Osteoblast (primary cell): ENCODE measurements at regions not wholly inside any gene's neighbourhood (a gene's known extent, or its start where the extent isn't known, plus 50 kb on each side); places are given as distances from the start of the nearest gene placed in this dataset.

Source experiments
- DNase-seq: peaks from one replicate; pipeline ENCODE4 v3.0.0; 2011; ENCODE audit warnings: low spot score, mixed read lengths; ENCODE audit not compliant: insufficient read length; ENCODE audit errors: missing footprints
- H2AFZ ChIP-seq: 2 replicates; pipeline ENCODE4 v1.6.0; 2011; ENCODE audit warnings: mild to moderate bottlenecking, low read length
- H3K27ac ChIP-seq: 2 replicates; pipeline ENCODE4 v1.5.1; 2011; ENCODE audit warnings: mild to moderate bottlenecking, low read depth, low read length, moderate library complexity
- H3K27me3 ChIP-seq: 2 replicates; pipeline ENCODE4 v1.6.0; 2012; ENCODE audit warnings: mild to moderate bottlenecking, control low read depth, inconsistent platforms, low read length, moderate library complexity; ENCODE audit not compliant: insufficient read depth
- H3K36me3 ChIP-seq: 2 replicates; pipeline ENCODE4 v1.5.1; 2011; ENCODE audit warnings: mild to moderate bottlenecking, low read length, control low read depth, moderate library complexity; ENCODE audit not compliant: insufficient read depth
- H3K4me1 ChIP-seq: 2 replicates; pipeline ENCODE4 v1.5.1; 2011; ENCODE audit warnings: mild to moderate bottlenecking, low read length, control low read depth, moderate library complexity; ENCODE audit not compliant: insufficient read depth
- H3K4me2 ChIP-seq: 2 replicates; pipeline ENCODE4 v1.6.0; 2011; ENCODE audit warnings: mild to moderate bottlenecking, low read length; ENCODE audit not compliant: insufficient read depth
- H3K4me3 ChIP-seq: fragments of 200-600 bp; sonication (generic); 3 replicates; pipeline ENCODE4 v1.5.1; 2012; ENCODE audit warnings: mild to moderate bottlenecking, low read length, inconsistent platforms; ENCODE audit not compliant: insufficient read depth
- H3K79me2 ChIP-seq: 2 replicates; pipeline ENCODE4 v1.6.0; 2012; ENCODE audit warnings: mild to moderate bottlenecking, low read length, control low read depth, inconsistent platforms; ENCODE audit not compliant: insufficient read depth
- H3K9me3 ChIP-seq: 2 replicates; pipeline ENCODE4 v1.5.1; 2011; ENCODE audit warnings: low read depth, low read length, control low read depth
- H4K20me1 ChIP-seq: 2 replicates; pipeline ENCODE4 v1.6.0; 2012; ENCODE audit warnings: mild to moderate bottlenecking, low read length, control low read depth; ENCODE audit not compliant: insufficient read depth
- TF ChIP-seq, protein P1 (sequence below): IDR thresholded peaks from 2 replicates; pipeline ENCODE4 v1.5.1; 2011; ENCODE audit warnings: mild to moderate bottlenecking, low read depth, low read length, moderate library complexity; ENCODE audit errors: extremely low read depth

GRCh38 chr18:78905334-78905733, 74.3 kb upstream of the SALL3 start:
- Histone ChIP-seq H3K36me3 (no peaks in the 10 kb centered on the region), H3K9me3 (no peaks in the 10 kb centered on the region), H3K27ac (no peak overlapping the region), H3K79me2 (no peaks in the 10 kb centered on the region), H3K4me3 (no peak overlapping the region), H3K4me2 (no peak overlapping the region), H2AFZ (no peak overlapping the region), H3K27me3 (no peaks in the 10 kb centered on the region), H4K20me1 (no peaks in the 10 kb centered on the region), H3K4me1 (no peaks in the 10 kb centered on the region)
- TF ChIP-seq, protein P1, sequence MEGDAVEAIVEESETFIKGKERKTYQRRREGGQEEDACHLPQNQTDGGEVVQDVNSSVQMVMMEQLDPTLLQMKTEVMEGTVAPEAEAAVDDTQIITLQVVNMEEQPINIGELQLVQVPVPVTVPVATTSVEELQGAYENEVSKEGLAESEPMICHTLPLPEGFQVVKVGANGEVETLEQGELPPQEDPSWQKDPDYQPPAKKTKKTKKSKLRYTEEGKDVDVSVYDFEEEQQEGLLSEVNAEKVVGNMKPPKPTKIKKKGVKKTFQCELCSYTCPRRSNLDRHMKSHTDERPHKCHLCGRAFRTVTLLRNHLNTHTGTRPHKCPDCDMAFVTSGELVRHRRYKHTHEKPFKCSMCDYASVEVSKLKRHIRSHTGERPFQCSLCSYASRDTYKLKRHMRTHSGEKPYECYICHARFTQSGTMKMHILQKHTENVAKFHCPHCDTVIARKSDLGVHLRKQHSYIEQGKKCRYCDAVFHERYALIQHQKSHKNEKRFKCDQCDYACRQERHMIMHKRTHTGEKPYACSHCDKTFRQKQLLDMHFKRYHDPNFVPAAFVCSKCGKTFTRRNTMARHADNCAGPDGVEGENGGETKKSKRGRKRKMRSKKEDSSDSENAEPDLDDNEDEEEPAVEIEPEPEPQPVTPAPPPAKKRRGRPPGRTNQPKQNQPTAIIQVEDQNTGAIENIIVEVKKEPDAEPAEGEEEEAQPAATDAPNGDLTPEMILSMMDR, result no peak
- no peak for DNase-seq

- Histone ChIP-seq H3K27ac (no peak overlapping the region), H3K9me3 (no peaks in the 10 kb centered on the region), H3K27me3 (no peaks in the 10 kb centered on the region), H3K4me2 (no peak overlapping the region), H3K36me3 (no peaks in the 10 kb centered on the region), H3K4me3 (no peak overlapping the region), H3K79me2 (no peaks in the 10 kb centered on the region), H2AFZ (no peak overlapping the region), H4K20me1 (no peaks in the 10 kb centered on the region), H3K4me1 (no peaks in the 10 kb centered on the region)
- TF ChIP-seq, protein P1, result no peak
- DNase-seq, result no peak
Measured at GRCh38 chr18:78906066-78906465, 73.6 kb upstream of the SALL3 start.

DNA sequence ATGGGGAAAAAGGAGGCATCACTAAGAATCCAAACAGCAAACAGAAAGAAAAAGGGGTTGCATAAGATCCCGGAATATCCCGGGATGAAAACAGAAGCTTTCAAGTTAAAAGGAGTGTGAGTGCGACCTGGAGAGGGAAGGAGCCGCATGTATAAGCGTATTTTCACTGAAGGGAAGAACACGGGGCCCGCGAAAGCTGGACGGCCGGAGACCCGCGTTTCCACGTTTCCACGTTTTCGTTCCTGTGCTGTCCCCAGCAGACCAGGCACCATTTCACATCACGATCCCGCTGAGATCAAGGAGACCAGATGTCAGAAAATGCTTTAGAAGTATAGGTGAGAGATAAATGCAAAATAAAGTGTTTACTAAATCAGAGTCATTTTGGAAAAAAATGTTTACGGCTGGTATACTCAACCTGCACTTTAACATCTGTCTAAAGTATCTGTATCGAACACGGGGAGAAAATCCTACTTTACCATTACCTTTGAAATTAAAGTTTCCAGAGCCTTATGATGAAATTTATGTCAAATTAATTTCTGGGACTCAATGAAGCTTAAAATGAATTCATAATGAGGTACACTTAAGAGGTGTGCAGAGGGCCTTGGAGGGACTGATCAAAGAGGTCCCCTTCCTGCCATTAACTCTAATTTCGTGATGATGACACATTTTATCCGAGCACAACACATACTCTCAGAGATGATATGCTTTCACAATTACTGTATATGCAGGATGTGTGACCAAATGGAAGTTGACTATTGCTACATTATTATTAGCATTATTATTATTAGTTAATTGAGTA, 71.0 kb upstream of the SALL3 start:
- no peaks in the 10 kb centered on the region for H3K36me3 ChIP-seq
- H3K79me2 ChIP-seq, result no peaks in the 10 kb centered on the region
- DNase-seq, result peak; percentile 56
- H2AFZ ChIP-seq, result no peak overlapping the region
- TF ChIP-seq, protein P1, result no peak
- no peak overlapping the region for H3K27ac ChIP-seq
- no peaks in the 10 kb centered on the region for H3K4me1 ChIP-seq
- H3K4me2 ChIP-seq, result no peak overlapping the region
- no peaks in the 10 kb centered on the region for H4K20me1 ChIP-seq
- no peaks in the 10 kb centered on the region for H3K9me3 ChIP-seq
- no peak overlapping the region for H3K4me3 ChIP-seq
- no peaks in the 10 kb centered on the region for H3K27me3 ChIP-seq

- TF ChIP-seq, protein P1, result no peak
- H2AFZ ChIP-seq, result no peak overlapping the region
- H3K36me3 ChIP-seq, result no peaks in the 10 kb centered on the region
- H3K27me3 ChIP-seq, result no peaks in the 10 kb centered on the region
- H4K20me1 ChIP-seq, result no peaks in the 10 kb centered on the region
- no peaks in the 10 kb centered on the region for H3K9me3 ChIP-seq
- no peak overlapping the region for H3K4me2 ChIP-seq
- DNase-seq, result peak; percentile 58
- H3K4me1 ChIP-seq, result no peaks in the 10 kb centered on the region
- H3K79me2 ChIP-seq, result no peaks in the 10 kb centered on the region
- H3K27ac ChIP-seq, result no peak overlapping the region
- H3K4me3 ChIP-seq, result no peak overlapping the region
Measured at GRCh38 chr18:78911751-78912283, 67.8 kb upstream of the SALL3 start.
